Mesenchymal stem cell (in vitro differentiated cells and primary cell): ENCODE measurements at regions not wholly inside any gene's neighbourhood (a gene's known extent, or its start where the extent isn't known, plus 50 kb on each side); places are given as distances from the start of the nearest gene placed in this dataset.

Experiments used
- DNase-seq: peaks from one replicate; pipeline ENCODE4 v3.0.0-alpha.2; 2013
- H2AFZ ChIP-seq: one replicate; pipeline ENCODE4 v1.6.1; 2013; ENCODE audit warnings: low read depth, mild to moderate bottlenecking, control low read depth, inconsistent platforms, low read length, moderate library complexity
- H2AK5ac ChIP-seq: 2 replicates; pipeline ENCODE4 v1.6.1; 2013; ENCODE audit warnings: low read length, moderate library complexity, mild to moderate bottlenecking, inconsistent platforms; ENCODE audit not compliant: severe bottlenecking
- H2BK120ac ChIP-seq: one replicate; pipeline ENCODE4 v1.6.1; 2013; ENCODE audit warnings: low read depth, mild to moderate bottlenecking, inconsistent platforms, low read length, moderate library complexity
- H2BK12ac ChIP-seq, 2 experiments: one replicate each; pipeline ENCODE4 v1.6.1; 2013; ENCODE audit warnings: inconsistent platforms in 2 of 2, low read length in 2 of 2, mild to moderate bottlenecking in 2 of 2, moderate library complexity in 2 of 2, control low read depth in 1 of 2
- H2BK15ac ChIP-seq: one replicate; pipeline ENCODE4 v1.6.1; 2013; ENCODE audit warnings: mild to moderate bottlenecking, low read depth, inconsistent platforms; ENCODE audit not compliant: poor library complexity, severe bottlenecking
- H2BK5ac ChIP-seq: 2 replicates; pipeline ENCODE4 v1.6.1; 2013; ENCODE audit warnings: low read depth, mild to moderate bottlenecking, low read length, control low read depth, inconsistent platforms; ENCODE audit not compliant: poor library complexity, severe bottlenecking
- H3K14ac ChIP-seq, 2 experiments: one replicate each; pipeline ENCODE4 v1.6.1; 2013; ENCODE audit warnings: inconsistent platforms in 2 of 2, low read length in 2 of 2, control low read depth in 1 of 2, mild to moderate bottlenecking in 1 of 2, moderate library complexity in 1 of 2
- H3K18ac ChIP-seq, 2 experiments: one replicate each; pipeline ENCODE4 v1.6.1; 2013; ENCODE audit warnings: inconsistent platforms in 2 of 2, low read length in 2 of 2, control low read depth in 1 of 2, low read depth in 1 of 2, mild to moderate bottlenecking in 1 of 2
- H3K23ac ChIP-seq, 2 experiments: one replicate each; pipeline ENCODE4 v1.6.1; 2013; ENCODE audit warnings: inconsistent platforms in 2 of 2, low read length in 2 of 2, mild to moderate bottlenecking in 2 of 2, moderate library complexity in 2 of 2, control low read depth in 1 of 2
- H3K27ac ChIP-seq: 2 replicates; pipeline ENCODE4 v1.5.1; 2013; ENCODE audit warnings: mild to moderate bottlenecking, moderate library complexity, low read length, control low read depth, inconsistent platforms; ENCODE audit not compliant: poor library complexity, severe bottlenecking
- H3K27me3 ChIP-seq, 2 experiments: 2 replicates each; pipeline versions ENCODE4 v1.6.1 to v1.7.0; 2013; ENCODE audit warnings: low read length in 2 of 2, mild to moderate bottlenecking in 2 of 2, moderate library complexity in 2 of 2, control low read depth in 1 of 2, inconsistent platforms in 1 of 2; ENCODE audit not compliant: control insufficient read depth in 1 of 2, insufficient read depth in 1 of 2
- H3K36me3 ChIP-seq, 2 experiments: 2 replicates each; pipeline versions ENCODE4 v1.6.1 to v1.7.0; 2013; ENCODE audit warnings: low read length in 2 of 2, control low read depth in 1 of 2, inconsistent platforms in 1 of 2, low read depth in 1 of 2, mild to moderate bottlenecking in 1 of 2; ENCODE audit not compliant: insufficient read depth in 2 of 2, control insufficient read depth in 1 of 2
- H3K4ac ChIP-seq, 2 experiments: one replicate each; pipeline ENCODE4 v1.6.1; 2013; ENCODE audit warnings: inconsistent platforms in 2 of 2, low read length in 2 of 2, mild to moderate bottlenecking in 2 of 2, moderate library complexity in 2 of 2, control low read depth in 1 of 2, low read depth in 1 of 2
- H3K4me1 ChIP-seq: 2 replicates; pipeline ENCODE4 v1.6.1; 2013; ENCODE audit warnings: low read depth, low read length, control low read depth; ENCODE audit not compliant: control insufficient read depth, insufficient read depth
- H3K4me2 ChIP-seq: 2 replicates; pipeline ENCODE4 v1.6.1; 2013; ENCODE audit warnings: low read length, mild to moderate bottlenecking, inconsistent platforms; ENCODE audit not compliant: poor library complexity, severe bottlenecking
- H3K4me3 ChIP-seq, 2 experiments: 2 replicates each; pipeline versions ENCODE4 v1.5.1 to v1.7.0; 2013; ENCODE audit warnings: low read length in 2 of 2, mild to moderate bottlenecking in 2 of 2, control low read depth in 1 of 2, low read depth in 1 of 2; ENCODE audit not compliant: insufficient read depth in 1 of 2
- H3K79me1 ChIP-seq: replicated peaks from 2 replicates; pipeline ENCODE4 v1.6.1; 2013; ENCODE audit warnings: mild to moderate bottlenecking, control low read depth, low read length, inconsistent platforms; ENCODE audit not compliant: poor library complexity, severe bottlenecking
- H3K9ac ChIP-seq: 2 replicates; pipeline ENCODE4 v1.7.0; 2013; ENCODE audit warnings: mild to moderate bottlenecking, low read length, moderate library complexity
- H3K9me3 ChIP-seq: 2 replicates; pipeline ENCODE4 v1.7.0; 2013; ENCODE audit warnings: mild to moderate bottlenecking, low read length; ENCODE audit not compliant: control insufficient read depth
- H4K8ac ChIP-seq: one replicate; pipeline ENCODE4 v1.6.1; 2013; ENCODE audit warnings: inconsistent platforms, mild to moderate bottlenecking, low read length, moderate library complexity
- H4K91ac ChIP-seq: one replicate; pipeline ENCODE4 v1.6.1; 2013; ENCODE audit warnings: mild to moderate bottlenecking, low read length, inconsistent platforms
- WGBS: methylation state at CpG from one replicate; pipeline ENCODE4 v1.1.7; 2013; ENCODE audit warnings: mixed read lengths; 5-methylcytosine and 5-hydroxymethylcytosine counted together

DNA sequence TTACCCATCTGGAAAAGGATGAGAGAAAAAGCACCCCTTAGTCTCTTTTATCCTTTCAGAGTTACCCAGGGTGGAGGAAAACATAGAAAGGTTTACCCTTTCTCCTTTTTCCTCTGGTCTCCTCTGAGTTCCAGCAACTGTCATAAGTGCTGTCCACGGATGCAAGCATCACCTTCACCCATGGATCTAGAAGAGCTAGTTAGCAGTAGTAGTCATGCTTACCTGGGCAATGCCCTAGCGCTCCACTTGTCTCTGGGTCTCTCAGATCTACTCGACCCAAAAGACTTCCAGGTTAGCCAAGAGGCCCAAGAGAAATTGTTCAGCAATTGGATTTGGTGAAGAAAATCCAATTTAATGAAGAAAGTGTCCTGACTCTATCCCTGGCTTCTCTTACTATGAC is 656.2 kb upstream of the PTPRD start:
- Histone ChIP-seq H3K79me1 (no peaks in the 10 kb centered on the region), H3K9me3 (peaks cover 65% of the 10 kb centered on the region), H4K8ac (no peak overlapping the region), H3K23ac (no peak overlapping the region), H3K27me3 (no peaks in the 10 kb centered on the region), H2BK12ac (no peak overlapping the region), H3K4ac (no peak overlapping the region), H4K91ac (no peak overlapping the region), H3K4me2 (no peak overlapping the region), H2AK5ac (no peak overlapping the region), H3K18ac (no peak overlapping the region), H3K9ac (no peak overlapping the region), H3K36me3 (no peaks in the 10 kb centered on the region), H3K4me3 (no peak overlapping the region), H2AFZ (no peak overlapping the region), H3K14ac (no peak overlapping the region), H2BK15ac (no peak overlapping the region), H3K27ac (no peak overlapping the region), H2BK120ac (no peak overlapping the region), H2BK5ac (no peak overlapping the region), H3K4me1 (no peaks in the 10 kb centered on the region)
- WGBS = 55% methylated on average over 3 of the region's 3 CpGs
- no peak for DNase-seq

DNA sequence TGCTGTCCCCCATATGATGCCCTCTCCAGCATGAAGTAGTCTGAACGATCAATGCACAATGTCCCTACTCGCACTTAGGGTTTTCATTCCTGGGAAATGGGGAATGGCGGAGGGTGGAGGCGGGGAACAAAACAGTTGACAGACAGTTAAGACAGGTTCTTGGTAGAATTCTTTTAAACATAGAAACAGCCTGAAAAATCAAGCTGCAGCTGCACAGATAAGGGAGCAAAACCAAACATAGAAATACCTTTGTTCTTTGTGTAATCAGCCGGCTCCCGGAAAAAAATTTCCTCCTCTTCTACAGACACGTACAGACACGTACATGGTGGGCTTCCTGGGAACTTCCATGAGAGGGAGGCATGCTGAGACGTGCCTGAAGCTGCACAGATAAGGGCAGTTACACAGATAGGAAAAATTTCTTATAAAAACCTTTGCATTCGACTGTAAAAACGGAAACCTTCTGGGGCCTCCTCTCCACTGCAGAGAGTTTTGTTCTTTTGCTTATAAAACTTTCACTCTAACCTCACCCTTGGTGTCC is 662.4 kb upstream of the PTPRD start:
- Histone ChIP-seq H3K18ac (no peak overlapping the region), H2BK120ac (no peak overlapping the region), H3K4me3 (no peak overlapping the region), H2BK5ac (no peak overlapping the region), H3K4me1 (no peaks in the 10 kb centered on the region), H3K4me2 (no peak overlapping the region), H2AFZ (no peak overlapping the region), H3K9ac (no peak overlapping the region), H3K23ac (no peak overlapping the region), H4K91ac (no peak overlapping the region), H3K27me3 (no peaks in the 10 kb centered on the region), H3K14ac (no peak overlapping the region), H4K8ac (no peak overlapping the region), H3K4ac (no peak overlapping the region), H3K9me3 (peaks cover 36% of the 10 kb centered on the region), H2BK12ac (no peak overlapping the region), H3K27ac (no peak overlapping the region), H3K36me3 (no peaks in the 10 kb centered on the region), H3K79me1 (no peaks in the 10 kb centered on the region), H2AK5ac (no peak overlapping the region), H2BK15ac (no peak overlapping the region)
- DNase-seq = no peak
- 74% methylated on average over 11 of the region's 11 CpGs for WGBS

- Histone ChIP-seq H2BK5ac (no peak overlapping the region), H3K4me1 (peaks cover 2% of the 10 kb centered on the region), H3K14ac (no peak overlapping the region), H4K91ac (no peak overlapping the region), H3K4ac (no peak overlapping the region), H2BK12ac (no peak overlapping the region), H3K9me3 (peaks cover 13% of the 10 kb centered on the region), H2BK120ac (no peak overlapping the region), H3K4me3 (no peak overlapping the region), H3K4me2 (no peak overlapping the region), H3K79me1 (no peaks in the 10 kb centered on the region), H2BK15ac (no peak overlapping the region), H3K18ac (peak overlapping the region in 1 of 2 experiments; percentile 24), H3K27me3 (no peaks in the 10 kb centered on the region), H4K8ac (peak overlapping the region; percentile 24), H2AFZ (no peak overlapping the region), H3K9ac (no peak overlapping the region), H3K36me3 (no peaks in the 10 kb centered on the region), H3K23ac (no peak overlapping the region), H2AK5ac (no peak overlapping the region), H3K27ac (no peak overlapping the region)
- WGBS = 55% methylated on average over 1 of the region's 2 CpGs
- peak; percentile 69 for DNase-seq
Measured at GRCh38 chr9:11312966-11313365, 700.2 kb upstream of the PTPRD start.

- H3K9me3 ChIP-seq = no peaks in the 10 kb centered on the region
- H2AK5ac ChIP-seq = no peak overlapping the region
- H3K4me3 ChIP-seq = no peak overlapping the region
- no peak overlapping the region for H3K18ac ChIP-seq
- H3K9ac ChIP-seq = no peak overlapping the region
- no peak overlapping the region for H2BK5ac ChIP-seq
- no peak overlapping the region for H2BK15ac ChIP-seq
- no peaks in the 10 kb centered on the region for H3K36me3 ChIP-seq
- no peaks in the 10 kb centered on the region for H3K4me1 ChIP-seq
- no peak overlapping the region for H3K23ac ChIP-seq
- H3K27ac ChIP-seq = no peak overlapping the region
- no peak overlapping the region for H4K91ac ChIP-seq
- H3K4ac ChIP-seq = no peak overlapping the region
- H2BK12ac ChIP-seq = no peak overlapping the region
- no peak overlapping the region for H3K14ac ChIP-seq
- no peak overlapping the region for H2AFZ ChIP-seq
- no peaks in the 10 kb centered on the region for H3K79me1 ChIP-seq
- WGBS = no CpG with 5 or more reads among the region's 1 CpG
- H4K8ac ChIP-seq = no peak overlapping the region
- no peak for DNase-seq
- H3K4me2 ChIP-seq = no peak overlapping the region
- no peak overlapping the region for H2BK120ac ChIP-seq
- H3K27me3 ChIP-seq = no peaks in the 10 kb centered on the region
Measured at GRCh38 chr9:11318946-11319345, 706.1 kb upstream of the PTPRD start.
